ENCODE measurements at regions not wholly inside any gene's neighbourhood (a gene's known extent, or its start where the extent isn't known, plus 50 kb on each side); places are given as distances from the start of the nearest gene placed in this dataset.

DNA sequence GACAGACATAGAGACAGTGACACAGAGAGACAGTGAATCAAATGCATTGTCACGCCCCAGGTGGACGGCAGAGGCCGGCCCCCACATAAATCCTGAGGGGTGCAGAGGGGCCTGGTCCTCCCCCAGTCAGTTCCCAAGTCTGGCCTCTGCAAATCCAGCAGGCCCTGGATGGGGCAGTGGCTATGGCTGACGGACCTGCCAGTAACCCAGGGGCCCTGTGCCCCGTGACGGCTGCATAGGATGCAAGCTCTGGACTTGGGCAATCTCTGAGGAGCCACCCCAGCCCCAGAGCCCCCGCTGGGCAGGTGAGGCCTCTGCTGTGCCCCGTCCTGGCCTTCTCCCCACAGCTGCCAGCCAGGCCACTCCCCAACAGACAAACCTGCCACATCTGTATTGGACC, 204.5 kb downstream of the BRD1 start:
- DNase-seq (ENCODE audit: low read depth): no peak

GRCh38 chr22:49622241-49623105, 205.2 kb downstream of the BRD1 start:
- no peak for DNase-seq (ENCODE audit: low read depth)

GRCh38 chr22:49621601-49622210, 206.0 kb downstream of the BRD1 start:
- DNase-seq (ENCODE audit: low read depth): no peak

DNA sequence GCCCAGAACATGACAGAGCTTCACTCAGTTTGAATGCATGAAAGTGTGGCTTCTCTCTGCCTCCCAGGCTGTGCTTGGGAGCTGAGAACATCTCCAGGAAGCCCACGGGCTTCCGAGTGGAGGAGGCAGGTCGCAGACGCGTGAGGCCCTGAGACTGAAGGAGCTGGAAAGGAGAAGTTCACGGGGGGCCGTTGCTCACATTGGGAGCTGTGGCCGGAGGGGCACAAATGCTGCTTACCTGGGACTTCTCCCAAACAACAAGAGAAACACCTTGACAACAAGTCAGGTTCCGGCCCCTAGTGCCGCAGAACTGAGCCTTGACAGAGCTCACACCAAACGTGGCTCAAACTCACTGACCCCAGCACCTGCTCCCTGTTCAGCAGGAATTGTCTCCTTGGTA, 207.0 kb downstream of the BRD1 start:
- no peak for DNase-seq (ENCODE audit: low read depth)

- DNase-seq (ENCODE audit: low read depth): no peak
Measured at GRCh38 chr22:49620003-49620556, 207.6 kb downstream of the BRD1 start.

DNA sequence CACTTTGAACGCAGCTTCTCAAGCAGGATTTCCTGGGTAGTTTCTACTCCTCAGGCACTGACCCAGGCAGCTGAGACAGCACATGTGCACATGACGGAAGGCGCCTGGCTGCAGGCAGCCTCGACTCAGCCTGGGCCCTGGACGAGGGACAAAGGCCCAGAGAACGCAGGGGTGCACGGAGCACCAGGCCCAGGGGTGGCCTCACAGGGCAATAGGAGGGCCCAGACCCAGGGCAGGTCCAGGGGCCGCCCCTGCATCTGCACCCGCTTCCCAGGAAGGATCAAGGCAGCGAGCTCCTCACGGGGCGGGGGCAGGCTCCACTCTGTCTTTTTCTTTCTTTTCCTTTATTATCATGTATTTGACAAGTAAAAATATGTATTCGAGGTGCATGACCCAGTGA, 208.4 kb downstream of the BRD1 start:
- no peak for DNase-seq (ENCODE audit: low read depth)

DNA sequence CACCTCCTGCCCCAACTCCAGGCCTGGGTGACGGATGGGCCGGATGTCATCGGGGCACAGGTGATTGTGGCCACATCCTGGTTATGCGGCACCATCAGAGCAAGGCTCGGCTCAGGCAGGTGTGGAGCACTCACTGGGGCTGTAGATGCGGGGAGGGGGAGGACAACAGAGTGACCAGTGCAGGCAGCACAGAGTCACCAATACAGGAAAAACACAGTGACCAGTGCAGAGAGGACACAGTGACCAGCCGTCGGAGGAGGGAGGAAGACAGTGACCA, 209.1 kb downstream of the BRD1 start:
- no peak for DNase-seq (ENCODE audit: low read depth)

GRCh38 chr22:49617866-49618676, 209.6 kb downstream of the BRD1 start:
- DNase-seq (ENCODE audit: low read depth): no peak

- DNase-seq (ENCODE audit: low read depth): no peak
Measured at GRCh38 chr22:49617264-49617663, 210.4 kb downstream of the BRD1 start.

GRCh38 chr22:49616356-49617231, 211.1 kb downstream of the BRD1 start:
- DNase-seq (ENCODE audit: low read depth): no peak

- DNase-seq (ENCODE audit: low read depth): no peak
Measured at GRCh38 chr22:49614966-49615965, 212.4 kb downstream of the BRD1 start.

GRCh38 chr22:49613511-49614270, 214.0 kb downstream of the BRD1 start:
- no peak for DNase-seq (ENCODE audit: low read depth)

GRCh38 chr22:49613108-49613507, 214.6 kb downstream of the BRD1 start:
- no peak for DNase-seq (ENCODE audit: low read depth)

GRCh38 chr22:49609207-49609876, 218.3 kb downstream of the BRD1 start:
- DNase-seq (ENCODE audit: low read depth): no peak

GRCh38 chr22:49608660-49609059, 219.0 kb downstream of the BRD1 start:
- DNase-seq (ENCODE audit: low read depth): no peak

GRCh38 chr22:49608228-49608627, 219.4 kb downstream of the BRD1 start:
- no peak for DNase-seq (ENCODE audit: low read depth)

DNA sequence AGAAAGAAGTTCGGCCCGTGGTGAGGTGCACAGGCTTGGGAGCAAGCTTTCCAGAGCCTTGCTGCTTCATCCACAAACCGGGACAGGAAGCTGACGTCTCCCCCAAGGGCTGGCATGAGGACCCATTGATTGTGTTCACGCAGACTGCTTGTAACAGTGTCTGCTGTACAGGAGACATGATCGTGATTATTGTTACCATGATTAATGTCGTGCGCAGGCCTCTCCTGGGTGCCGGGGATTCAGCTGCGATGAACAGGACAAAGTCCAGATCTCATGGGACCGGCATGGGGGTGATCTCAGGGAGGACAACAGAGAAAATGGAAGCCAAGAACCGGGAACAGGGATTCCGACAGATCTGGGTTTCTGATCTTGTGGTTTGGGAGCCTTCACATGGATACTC, 219.9 kb downstream of the BRD1 start:
- DNase-seq (ENCODE audit: low read depth): no peak

DNA sequence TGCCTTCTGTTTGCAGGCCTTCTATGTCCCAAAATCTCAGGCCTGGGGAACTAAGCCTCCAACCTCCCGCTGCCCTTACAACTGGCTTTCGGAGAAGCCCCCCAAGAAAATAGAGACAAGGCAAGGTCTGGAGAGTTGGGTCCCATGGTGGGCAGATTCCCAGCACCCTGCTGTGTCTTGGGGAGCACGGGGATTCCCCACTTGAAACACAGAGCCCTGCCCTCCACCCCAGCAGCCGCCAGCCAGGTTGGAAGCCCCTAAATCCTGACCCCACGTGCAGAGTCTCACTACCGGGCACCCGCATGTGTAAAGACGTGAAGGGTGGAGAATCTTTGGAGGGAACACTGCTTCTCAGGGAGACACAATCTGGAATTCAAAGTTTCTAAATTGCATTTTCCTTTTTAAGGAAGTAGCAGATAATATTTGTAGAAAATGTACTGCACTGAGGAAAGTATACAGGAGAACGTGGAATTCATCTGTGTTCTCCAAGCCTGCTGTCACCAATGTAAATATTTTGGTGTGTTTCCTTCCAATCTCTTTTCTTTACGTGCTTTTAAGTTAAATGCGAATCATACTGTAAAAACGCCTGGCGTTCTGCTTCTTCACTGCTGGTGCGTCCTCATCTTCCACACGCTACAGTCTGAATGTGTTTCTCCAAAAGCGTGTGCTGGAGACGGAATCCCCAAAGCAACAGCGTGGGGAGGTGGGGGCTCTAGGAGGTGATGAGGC, 220.9 kb downstream of the BRD1 start:
- no peak for DNase-seq (ENCODE audit: low read depth)

Measured in activated T-helper 1 cell treated with Interleukin-2 at 50 U/mL for 16 hours (primary cell).